Panc1 (cell line): ENCODE measurements at regions not wholly inside any gene's neighbourhood (a gene's known extent, or its start where the extent isn't known, plus 50 kb on each side); places are given as distances from the start of the nearest gene placed in this dataset.

Source experiments
- ATAC-seq: fragments of 200-7000 bp; cut with Tn5 transposase; 2 replicates; pipeline ENCODE4 v1.9.1; 2020; ENCODE audit warnings: mild to moderate bottlenecking, moderate library complexity
- BruUV-seq: library from RNA; stranded (reverse); fragments of 400-500 nt; replicated peaks from 2 replicates; lab custom pipeline; 2021; lab: Mats Ljungman, UMichigan
- CTCF ChIA-PET: fragments of 300-600 bp; sonication (Branson Sonifier 250); formaldehyde crosslinking; loops from one replicate; lab custom pipeline; 2022; ENCODE audit warnings: antibody characterized with exemption; lab: Charles Lee
- POLR2A ChIA-PET: fragments of 300-600 bp; sonication (Branson Sonifier 250); formaldehyde crosslinking; loops from one replicate; lab custom pipeline; 2022; ENCODE audit warnings: antibody characterized with exemption; lab: Charles Lee
- DNase-seq: peaks from one replicate; pipeline ENCODE4 v3.0.0-alpha.2; 2010; ENCODE audit warnings: low read depth, low spot score
- H3K27ac ChIP-seq: 2 replicates; pipeline ENCODE4 v1.5.1; 2011; ENCODE audit warnings: mild to moderate bottlenecking, low read length, inconsistent platforms
- H3K27me3 ChIP-seq: fragments of 200-500 bp; sonication (Bioruptor generic); 2 replicates; pipeline ENCODE4 v1.6.0; 2014; ENCODE audit warnings: low read length, inconsistent platforms; ENCODE audit not compliant: control insufficient read depth, insufficient read depth
- H3K36me3 ChIP-seq: fragments of 200-500 bp; sonication (Bioruptor generic); 2 replicates; pipeline ENCODE4 v1.5.1; 2014; ENCODE audit warnings: inconsistent platforms, mild to moderate bottlenecking, low read length, moderate library complexity; ENCODE audit not compliant: control insufficient read depth, insufficient read depth
- H3K4me1 ChIP-seq: 2 replicates; pipeline ENCODE4 v1.5.1; 2011; ENCODE audit warnings: inconsistent platforms, mild to moderate bottlenecking, low read length, moderate library complexity; ENCODE audit not compliant: control insufficient read depth, insufficient read depth
- H3K4me3 ChIP-seq, 2 experiments: 2 replicates each; pipeline ENCODE4 v1.5.1; 2011 to 2012; ENCODE audit warnings: low read depth in 2 of 2, low read length in 2 of 2, mild to moderate bottlenecking in 2 of 2, inconsistent platforms in 1 of 2, moderate library complexity in 1 of 2
- H3K9me3 ChIP-seq: fragments of 200-500 bp; sonication (Bioruptor generic); 2 replicates; pipeline ENCODE4 v1.5.1; 2014; ENCODE audit warnings: low read depth, mild to moderate bottlenecking, inconsistent platforms, low read length, moderate library complexity; ENCODE audit not compliant: control insufficient read depth, insufficient read depth
- POLR2AphosphoS5 ChIP-seq: IDR thresholded peaks from 2 replicates; pipeline ENCODE4 v1.6.1; 2012; ENCODE audit warnings: mild to moderate bottlenecking, low read depth, low read length, moderate library complexity
- SIN3A ChIP-seq: IDR thresholded peaks from 2 replicates; pipeline ENCODE4 v1.6.1; 2012; ENCODE audit warnings: low read depth, mild to moderate bottlenecking, low read length, moderate library complexity, borderline replicate concordance; ENCODE audit not compliant: insufficient read depth
- TCF7L2 ChIP-seq: IDR thresholded peaks from 2 replicates; pipeline ENCODE4 v1.6.1; 2011; ENCODE audit warnings: mild to moderate bottlenecking, low read depth, low read length, inconsistent platforms
- in situ Hi-C: cut with HindIII; loops from 2 replicates; pipeline ENCODE4 v1.10.0; 2016; ENCODE audit warnings: low sequenced_read_pairs, low pct_unique_long_range_greater_than_20kb
- intact Hi-C: fragments of 100-400 bp; cut with micrococcal nuclease; formaldehyde crosslinking; loops from one replicate; pipeline ENCODE4 v1.10.0; 2022; ENCODE audit not compliant: unreplicated experiment
- TF ChIP-seq, protein P1 (sequence below), 2 experiments: IDR thresholded peaks; 2 replicates each; pipeline ENCODE4 v1.6.1; 2011 to 2012; ENCODE audit warnings: low read depth in 2 of 2, control low read depth in 1 of 2, low read length in 1 of 2, mild to moderate bottlenecking in 1 of 2, moderate library complexity in 1 of 2; ENCODE audit not compliant: insufficient read depth in 1 of 2
- TF ChIP-seq, protein P2 (sequence below): fragments of 450-650 bp; IDR thresholded peaks from 2 replicates; pipeline ENCODE4 v1.5.1; 2017; ENCODE audit warnings: mild to moderate bottlenecking

DNA sequence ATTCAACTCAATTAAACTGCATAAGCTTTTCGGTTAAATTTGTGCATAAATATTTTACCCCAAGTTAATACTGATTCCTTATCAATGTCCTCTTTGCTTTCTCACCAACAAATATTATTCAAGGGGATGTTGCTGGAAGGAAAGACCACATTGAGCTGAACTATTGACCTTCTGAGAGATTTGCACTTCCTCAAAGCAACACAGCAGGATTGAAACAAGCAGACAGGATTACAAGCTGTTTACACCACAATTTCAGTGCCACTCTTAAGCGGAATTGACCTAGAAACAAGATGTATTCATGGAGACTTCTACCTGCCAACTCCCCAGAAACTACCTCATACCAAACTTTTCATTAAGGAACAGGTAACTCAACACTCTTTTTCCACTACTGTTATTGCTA, 96.5 kb upstream of the DUSP21 start:
- no peak overlapping the region for H3K4me3 ChIP-seq
- intact Hi-C loops: no loop called here
- CTCF ChIA-PET: no interaction called here
- no peak for DNase-seq
- in situ Hi-C loops: no loop called here
- POLR2A ChIA-PET: no interaction called here
- H3K27ac ChIP-seq: no peak overlapping the region
- H3K36me3 ChIP-seq: no peaks in the 10 kb centered on the region
- no TSS peak for BruUV-seq
- H3K4me1 ChIP-seq: no peaks in the 10 kb centered on the region
- TF ChIP-seq SIN3A (no peak), TCF7L2 (no peak), POLR2AphosphoS5 (no peak)
- TF ChIP-seq, protein P1, sequence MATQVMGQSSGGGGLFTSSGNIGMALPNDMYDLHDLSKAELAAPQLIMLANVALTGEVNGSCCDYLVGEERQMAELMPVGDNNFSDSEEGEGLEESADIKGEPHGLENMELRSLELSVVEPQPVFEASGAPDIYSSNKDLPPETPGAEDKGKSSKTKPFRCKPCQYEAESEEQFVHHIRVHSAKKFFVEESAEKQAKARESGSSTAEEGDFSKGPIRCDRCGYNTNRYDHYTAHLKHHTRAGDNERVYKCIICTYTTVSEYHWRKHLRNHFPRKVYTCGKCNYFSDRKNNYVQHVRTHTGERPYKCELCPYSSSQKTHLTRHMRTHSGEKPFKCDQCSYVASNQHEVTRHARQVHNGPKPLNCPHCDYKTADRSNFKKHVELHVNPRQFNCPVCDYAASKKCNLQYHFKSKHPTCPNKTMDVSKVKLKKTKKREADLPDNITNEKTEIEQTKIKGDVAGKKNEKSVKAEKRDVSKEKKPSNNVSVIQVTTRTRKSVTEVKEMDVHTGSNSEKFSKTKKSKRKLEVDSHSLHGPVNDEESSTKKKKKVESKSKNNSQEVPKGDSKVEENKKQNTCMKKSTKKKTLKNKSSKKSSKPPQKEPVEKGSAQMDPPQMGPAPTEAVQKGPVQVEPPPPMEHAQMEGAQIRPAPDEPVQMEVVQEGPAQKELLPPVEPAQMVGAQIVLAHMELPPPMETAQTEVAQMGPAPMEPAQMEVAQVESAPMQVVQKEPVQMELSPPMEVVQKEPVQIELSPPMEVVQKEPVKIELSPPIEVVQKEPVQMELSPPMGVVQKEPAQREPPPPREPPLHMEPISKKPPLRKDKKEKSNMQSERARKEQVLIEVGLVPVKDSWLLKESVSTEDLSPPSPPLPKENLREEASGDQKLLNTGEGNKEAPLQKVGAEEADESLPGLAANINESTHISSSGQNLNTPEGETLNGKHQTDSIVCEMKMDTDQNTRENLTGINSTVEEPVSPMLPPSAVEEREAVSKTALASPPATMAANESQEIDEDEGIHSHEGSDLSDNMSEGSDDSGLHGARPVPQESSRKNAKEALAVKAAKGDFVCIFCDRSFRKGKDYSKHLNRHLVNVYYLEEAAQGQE (IDR thresholded peaks at IDR 0.05; ENCODE audit: insufficient read depth in 1 of 2, low read depth in 2 of 2, low read length in 1 of 2): no peak
- TF ChIP-seq, protein P2, sequence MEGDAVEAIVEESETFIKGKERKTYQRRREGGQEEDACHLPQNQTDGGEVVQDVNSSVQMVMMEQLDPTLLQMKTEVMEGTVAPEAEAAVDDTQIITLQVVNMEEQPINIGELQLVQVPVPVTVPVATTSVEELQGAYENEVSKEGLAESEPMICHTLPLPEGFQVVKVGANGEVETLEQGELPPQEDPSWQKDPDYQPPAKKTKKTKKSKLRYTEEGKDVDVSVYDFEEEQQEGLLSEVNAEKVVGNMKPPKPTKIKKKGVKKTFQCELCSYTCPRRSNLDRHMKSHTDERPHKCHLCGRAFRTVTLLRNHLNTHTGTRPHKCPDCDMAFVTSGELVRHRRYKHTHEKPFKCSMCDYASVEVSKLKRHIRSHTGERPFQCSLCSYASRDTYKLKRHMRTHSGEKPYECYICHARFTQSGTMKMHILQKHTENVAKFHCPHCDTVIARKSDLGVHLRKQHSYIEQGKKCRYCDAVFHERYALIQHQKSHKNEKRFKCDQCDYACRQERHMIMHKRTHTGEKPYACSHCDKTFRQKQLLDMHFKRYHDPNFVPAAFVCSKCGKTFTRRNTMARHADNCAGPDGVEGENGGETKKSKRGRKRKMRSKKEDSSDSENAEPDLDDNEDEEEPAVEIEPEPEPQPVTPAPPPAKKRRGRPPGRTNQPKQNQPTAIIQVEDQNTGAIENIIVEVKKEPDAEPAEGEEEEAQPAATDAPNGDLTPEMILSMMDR: no peak
- ATAC-seq: no peak
- no peaks in the 10 kb centered on the region for H3K27me3 ChIP-seq
- H3K9me3 ChIP-seq: no peaks in the 10 kb centered on the region

DNA sequence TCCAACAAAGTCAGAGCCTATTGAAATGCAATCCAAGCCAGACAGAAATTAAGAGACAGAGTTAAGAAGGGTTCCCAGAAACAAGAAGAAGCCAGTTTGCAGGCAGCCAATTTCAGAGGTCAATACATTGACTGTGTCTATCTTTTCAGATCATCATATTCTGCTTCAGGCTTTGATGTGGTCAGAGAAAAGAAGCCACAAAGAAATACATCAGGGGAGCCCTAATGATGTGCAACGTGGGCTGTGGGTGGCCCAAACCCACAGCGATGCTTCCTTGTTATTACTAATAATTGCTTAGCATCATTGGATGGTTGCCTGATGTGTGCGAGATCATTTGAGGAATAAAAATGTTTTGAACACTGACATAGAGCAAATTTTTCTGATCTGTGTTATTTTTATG, 99.0 kb upstream of the DUSP21 start:
- in situ Hi-C loops (no loop called here), intact Hi-C loops (no loop called here)
- CTCF ChIA-PET: no interaction called here
- TF ChIP-seq, protein P1 (IDR thresholded peaks at IDR 0.05; ENCODE audit: insufficient read depth in 1 of 2, low read depth in 2 of 2, low read length in 1 of 2): no peak
- TF ChIP-seq POLR2AphosphoS5 (no peak), TCF7L2 (no peak), SIN3A (no peak)
- TF ChIP-seq, protein P2: no peak
- H3K4me3 ChIP-seq: no peak overlapping the region
- H3K27ac ChIP-seq: no peak overlapping the region
- DNase-seq: no peak
- no peaks in the 10 kb centered on the region for H3K27me3 ChIP-seq
- ATAC-seq: no peak
- no peaks in the 10 kb centered on the region for H3K9me3 ChIP-seq
- H3K36me3 ChIP-seq: no peaks in the 10 kb centered on the region
- no peaks in the 10 kb centered on the region for H3K4me1 ChIP-seq
- no TSS peak for BruUV-seq
- POLR2A ChIA-PET: no interaction called here
